Neural cell (in vitro differentiated cells): ENCODE measurements at regions not wholly inside any gene's neighbourhood (a gene's known extent, or its start where the extent isn't known, plus 50 kb on each side); places are given as distances from the start of the nearest gene placed in this dataset.

ENCODE experiments used
- POLR2AphosphoS5 ChIP-seq: IDR thresholded peaks from 2 replicates; pipeline ENCODE4 v1.6.1; 2012
- TF ChIP-seq, protein P1 (sequence below): fragments of 450-650 bp; IDR thresholded peaks from 2 replicates; pipeline ENCODE4 v1.5.1; 2014; ENCODE audit warnings: antibody characterized with exemption, mild to moderate bottlenecking, moderate library complexity; ENCODE audit not compliant: poor library complexity, severe bottlenecking
- TF ChIP-seq, protein P2 (sequence below): IDR thresholded peaks from 2 replicates; pipeline ENCODE4 v1.6.1; 2012; ENCODE audit warnings: borderline replicate concordance

DNA sequence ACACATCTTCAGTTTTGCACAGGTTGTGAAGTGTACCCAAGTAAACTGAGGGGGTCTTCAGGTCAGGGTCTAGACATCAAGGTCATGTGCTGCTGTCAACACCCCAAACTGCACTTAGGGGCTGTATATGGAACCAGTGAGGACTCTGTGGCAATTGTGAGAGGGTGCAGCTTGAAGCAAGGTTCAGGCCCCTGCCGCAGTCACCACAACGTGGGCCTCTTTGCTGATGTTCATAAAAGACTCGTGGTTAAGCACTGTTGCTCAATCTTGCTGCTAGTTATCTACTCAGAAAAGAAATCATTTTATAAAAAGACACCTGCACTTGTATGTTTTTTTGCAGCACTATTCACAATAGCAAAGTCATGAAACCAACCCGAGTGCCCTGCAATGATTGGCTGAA, 907.4 kb downstream of the UQCRFS1 start:
- TF ChIP-seq, protein P1, sequence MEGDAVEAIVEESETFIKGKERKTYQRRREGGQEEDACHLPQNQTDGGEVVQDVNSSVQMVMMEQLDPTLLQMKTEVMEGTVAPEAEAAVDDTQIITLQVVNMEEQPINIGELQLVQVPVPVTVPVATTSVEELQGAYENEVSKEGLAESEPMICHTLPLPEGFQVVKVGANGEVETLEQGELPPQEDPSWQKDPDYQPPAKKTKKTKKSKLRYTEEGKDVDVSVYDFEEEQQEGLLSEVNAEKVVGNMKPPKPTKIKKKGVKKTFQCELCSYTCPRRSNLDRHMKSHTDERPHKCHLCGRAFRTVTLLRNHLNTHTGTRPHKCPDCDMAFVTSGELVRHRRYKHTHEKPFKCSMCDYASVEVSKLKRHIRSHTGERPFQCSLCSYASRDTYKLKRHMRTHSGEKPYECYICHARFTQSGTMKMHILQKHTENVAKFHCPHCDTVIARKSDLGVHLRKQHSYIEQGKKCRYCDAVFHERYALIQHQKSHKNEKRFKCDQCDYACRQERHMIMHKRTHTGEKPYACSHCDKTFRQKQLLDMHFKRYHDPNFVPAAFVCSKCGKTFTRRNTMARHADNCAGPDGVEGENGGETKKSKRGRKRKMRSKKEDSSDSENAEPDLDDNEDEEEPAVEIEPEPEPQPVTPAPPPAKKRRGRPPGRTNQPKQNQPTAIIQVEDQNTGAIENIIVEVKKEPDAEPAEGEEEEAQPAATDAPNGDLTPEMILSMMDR = no peak
- TF ChIP-seq POLR2AphosphoS5 = no peak
- TF ChIP-seq, protein P2, sequence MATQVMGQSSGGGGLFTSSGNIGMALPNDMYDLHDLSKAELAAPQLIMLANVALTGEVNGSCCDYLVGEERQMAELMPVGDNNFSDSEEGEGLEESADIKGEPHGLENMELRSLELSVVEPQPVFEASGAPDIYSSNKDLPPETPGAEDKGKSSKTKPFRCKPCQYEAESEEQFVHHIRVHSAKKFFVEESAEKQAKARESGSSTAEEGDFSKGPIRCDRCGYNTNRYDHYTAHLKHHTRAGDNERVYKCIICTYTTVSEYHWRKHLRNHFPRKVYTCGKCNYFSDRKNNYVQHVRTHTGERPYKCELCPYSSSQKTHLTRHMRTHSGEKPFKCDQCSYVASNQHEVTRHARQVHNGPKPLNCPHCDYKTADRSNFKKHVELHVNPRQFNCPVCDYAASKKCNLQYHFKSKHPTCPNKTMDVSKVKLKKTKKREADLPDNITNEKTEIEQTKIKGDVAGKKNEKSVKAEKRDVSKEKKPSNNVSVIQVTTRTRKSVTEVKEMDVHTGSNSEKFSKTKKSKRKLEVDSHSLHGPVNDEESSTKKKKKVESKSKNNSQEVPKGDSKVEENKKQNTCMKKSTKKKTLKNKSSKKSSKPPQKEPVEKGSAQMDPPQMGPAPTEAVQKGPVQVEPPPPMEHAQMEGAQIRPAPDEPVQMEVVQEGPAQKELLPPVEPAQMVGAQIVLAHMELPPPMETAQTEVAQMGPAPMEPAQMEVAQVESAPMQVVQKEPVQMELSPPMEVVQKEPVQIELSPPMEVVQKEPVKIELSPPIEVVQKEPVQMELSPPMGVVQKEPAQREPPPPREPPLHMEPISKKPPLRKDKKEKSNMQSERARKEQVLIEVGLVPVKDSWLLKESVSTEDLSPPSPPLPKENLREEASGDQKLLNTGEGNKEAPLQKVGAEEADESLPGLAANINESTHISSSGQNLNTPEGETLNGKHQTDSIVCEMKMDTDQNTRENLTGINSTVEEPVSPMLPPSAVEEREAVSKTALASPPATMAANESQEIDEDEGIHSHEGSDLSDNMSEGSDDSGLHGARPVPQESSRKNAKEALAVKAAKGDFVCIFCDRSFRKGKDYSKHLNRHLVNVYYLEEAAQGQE = no peak
